ENCODE measurements at regions not wholly inside any gene's neighbourhood (a gene's known extent, or its start where the extent isn't known, plus 50 kb on each side); places are given as distances from the start of the nearest gene placed in this dataset.

GRCh38 chr2:17255071-17255470, 263.2 kb downstream of the RAD51AP2 start:
- no peak for TF ChIP-seq ZNF645 (tag by site-specific recombination; IDR thresholded peaks at IDR 0.05)
- TF ChIP-seq CTCF (tag by site-specific recombination; IDR thresholded peaks at IDR 0.05), result no peak
- no peak for TF ChIP-seq ZNF48 (tag by site-specific recombination; IDR thresholded peaks at IDR 0.05)
- no peak for TF ChIP-seq ZNF530 (tag by site-specific recombination; IDR thresholded peaks at IDR 0.05; ENCODE audit: low read depth)
- no peak for TF ChIP-seq ZSCAN18 (tag by site-specific recombination; IDR thresholded peaks at IDR 0.05)
- TF ChIP-seq ZEB2 (tag by site-specific recombination; IDR thresholded peaks at IDR 0.05), result no peak
- no peak for TF ChIP-seq ZNF341 (tag by site-specific recombination; IDR thresholded peaks at IDR 0.05; ENCODE audit: low read depth)
- TF ChIP-seq ZNF18 (tag by site-specific recombination; IDR thresholded peaks at IDR 0.05), result no peak
- TF ChIP-seq PATZ1 (tag by site-specific recombination; IDR thresholded peaks at IDR 0.05), result no peak
